ENCODE measurements at regions not wholly inside any gene's neighbourhood (a gene's known extent, or its start where the extent isn't known, plus 50 kb on each side); places are given as distances from the start of the nearest gene placed in this dataset.
A peak's percentile ranks its signal among the peaks of the same experiment; 100 is the strongest.
"Not testable (repeated sequence)": the region's sequence is repeated elsewhere in the genome, so short reads cannot be mapped to it uniquely, and the experiment has no call there.

DNA sequence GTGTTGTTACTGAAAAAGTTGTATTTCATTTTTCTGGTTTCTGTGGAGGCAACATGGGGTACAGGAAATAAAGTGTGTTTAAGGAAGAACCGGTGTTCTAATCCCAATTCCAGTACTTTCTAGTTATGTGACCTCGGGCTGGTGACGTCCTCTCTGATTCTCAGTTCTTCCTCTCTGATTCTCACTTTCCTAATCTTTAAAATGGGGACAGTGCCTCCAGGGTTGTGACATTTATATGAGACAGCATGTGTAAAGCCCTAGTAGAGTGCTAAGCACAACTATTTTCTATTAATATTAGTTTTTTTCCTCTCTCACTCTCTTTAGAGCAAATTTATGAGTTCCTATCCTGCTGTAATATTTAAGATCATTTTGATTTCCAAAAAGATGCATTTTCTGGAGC is 50.9 kb upstream of the PTPDC1 start:
- H3K4me1 Mint-ChIP-seq (ENCODE audit: low read depth): peaks cover 6% of the 10 kb centered on the region
- intact Hi-C loops (cut with micrococcal nuclease): loop anchor here (5.0 kb wide), 1 partner anchor 134 kb away; no protein-coding TSS in a partner anchor
- H3K27ac Mint-ChIP-seq: no peak overlapping the region

DNA sequence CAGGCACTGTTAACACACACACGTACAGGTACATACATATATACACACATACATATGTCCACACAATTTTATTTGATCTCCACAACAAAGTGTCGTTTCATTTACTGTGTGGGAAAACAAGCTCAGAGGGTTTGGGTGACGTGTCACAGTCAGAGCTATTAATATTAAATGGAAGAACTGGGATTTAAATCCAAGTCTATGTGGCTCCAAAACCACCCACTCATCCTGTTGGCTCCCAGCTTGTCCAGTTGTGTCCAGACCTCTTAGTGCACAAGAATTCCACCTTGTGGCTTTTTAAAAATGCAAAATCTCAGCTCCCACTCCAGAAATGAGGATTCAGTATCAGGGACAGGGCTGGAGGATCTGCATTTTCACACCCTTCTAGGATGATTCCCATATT is 52.3 kb upstream of the PTPDC1 start:
- Mint-ChIP-seq H3K4me3 (no peak overlapping the region), H3K27ac (no peak overlapping the region), H3K27me3 (peaks cover 9% of the 10 kb centered on the region), H3K4me1 (ENCODE audit: low read depth) (peaks cover 6% of the 10 kb centered on the region), H3K36me3 (ENCODE audit: low read depth) (peaks cover 11% of the 10 kb centered on the region), H3K9me3 (no peaks in the 10 kb centered on the region)
- intact Hi-C loops (cut with micrococcal nuclease): loop anchor here (5.0 kb wide), 1 partner anchor 135 kb away; no protein-coding TSS in a partner anchor

More for the DNA sequence above, 50.9 kb upstream of the PTPDC1 start:
- Mint-ChIP-seq H3K9me3 (no peaks in the 10 kb centered on the region), H3K4me3 (no peak overlapping the region), H3K27me3 (peaks cover 9% of the 10 kb centered on the region), H3K36me3 (ENCODE audit: low read depth) (peaks cover 17% of the 10 kb centered on the region)

DNA sequence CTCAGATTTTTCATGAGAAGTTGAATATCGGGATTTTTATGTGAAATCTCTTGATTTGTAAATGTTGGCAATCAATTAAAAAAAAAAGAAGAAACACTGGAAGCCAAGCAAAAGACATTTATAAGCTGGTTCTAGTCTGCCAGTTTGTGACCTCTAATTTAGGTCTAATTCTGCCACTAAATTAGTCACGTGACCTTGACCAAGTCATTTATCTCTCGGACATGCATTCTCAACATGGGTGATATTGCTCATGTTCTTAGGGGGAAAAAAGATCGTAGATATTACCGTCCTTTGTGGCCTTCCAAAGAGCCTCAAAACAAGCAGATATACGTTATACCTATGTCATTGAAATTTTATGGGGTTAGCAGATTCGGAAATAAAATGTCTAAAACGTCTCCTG is 52.9 kb upstream of the PTPDC1 start:
- intact Hi-C loops (cut with micrococcal nuclease): loop anchor here (5.0 kb wide), 1 partner anchor 136 kb away; no protein-coding TSS in a partner anchor
- peaks cover 11% of the 10 kb centered on the region for H3K36me3 Mint-ChIP-seq (ENCODE audit: low read depth)
- peaks cover 9% of the 10 kb centered on the region for H3K27me3 Mint-ChIP-seq
- H3K27ac Mint-ChIP-seq: peak overlapping the region; percentile 90
- H3K4me3 Mint-ChIP-seq: peak overlapping the region; percentile 87
- H3K9me3 Mint-ChIP-seq: no peaks in the 10 kb centered on the region
- peaks cover 6% of the 10 kb centered on the region for H3K4me1 Mint-ChIP-seq (ENCODE audit: low read depth)

DNA sequence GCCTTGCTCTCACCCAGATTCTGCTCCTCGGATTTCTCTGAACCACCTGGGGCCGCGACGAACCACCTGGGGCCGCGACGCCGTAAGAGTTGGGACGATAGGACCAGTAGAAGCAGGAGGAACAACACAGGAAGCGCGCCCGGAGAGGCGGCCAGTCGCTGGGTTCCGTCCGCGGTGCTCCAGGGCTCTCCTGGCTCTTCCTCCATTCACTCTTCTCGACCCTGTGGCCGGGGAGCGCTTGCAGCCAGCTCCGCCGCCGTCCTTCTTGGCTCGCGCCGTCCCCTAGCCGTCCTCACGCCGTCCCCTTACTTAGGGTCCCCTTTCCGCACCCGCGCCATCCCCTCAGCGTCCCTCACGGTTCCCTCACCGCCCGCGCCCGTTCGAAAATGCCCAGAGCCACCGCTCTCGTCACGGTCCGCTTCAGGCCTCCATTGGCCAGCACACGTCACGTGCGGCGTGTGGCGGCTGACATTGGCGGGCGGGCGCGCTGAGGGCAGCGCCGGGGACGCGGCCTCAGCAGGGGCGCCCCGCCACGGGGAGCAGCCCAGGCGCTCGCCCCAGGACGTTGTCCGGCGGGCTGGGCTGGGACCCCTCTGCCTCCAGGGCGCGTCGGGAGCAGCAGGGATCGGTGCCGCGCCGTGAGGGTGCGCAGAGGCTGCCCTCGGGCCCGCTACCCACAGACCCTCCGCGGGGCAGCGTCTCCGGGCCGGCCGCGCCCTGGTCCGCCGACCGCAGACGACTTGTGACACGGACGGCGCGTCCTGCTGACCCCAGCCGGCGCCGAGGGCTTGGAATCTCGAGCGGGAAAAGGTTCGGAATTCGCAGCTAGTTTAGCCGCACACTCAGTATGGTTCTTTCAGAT is 53.7 kb upstream of the PTPDC1 start:
- peaks cover 6% of the 10 kb centered on the region for H3K4me1 Mint-ChIP-seq (ENCODE audit: low read depth)
- H3K4me3 Mint-ChIP-seq: peak overlapping the region; percentile 87
- peak overlapping the region; percentile 90 for H3K27ac Mint-ChIP-seq
- H3K36me3 Mint-ChIP-seq (ENCODE audit: low read depth): peaks cover 11% of the 10 kb centered on the region
- H3K27me3 Mint-ChIP-seq: peaks cover 9% of the 10 kb centered on the region
- peaks cover 8% of the 10 kb centered on the region for H3K9me3 Mint-ChIP-seq
- intact Hi-C loops (cut with micrococcal nuclease): loop anchor here (5.0 kb wide), 1 partner anchor 137 kb away; no protein-coding TSS in a partner anchor

DNA sequence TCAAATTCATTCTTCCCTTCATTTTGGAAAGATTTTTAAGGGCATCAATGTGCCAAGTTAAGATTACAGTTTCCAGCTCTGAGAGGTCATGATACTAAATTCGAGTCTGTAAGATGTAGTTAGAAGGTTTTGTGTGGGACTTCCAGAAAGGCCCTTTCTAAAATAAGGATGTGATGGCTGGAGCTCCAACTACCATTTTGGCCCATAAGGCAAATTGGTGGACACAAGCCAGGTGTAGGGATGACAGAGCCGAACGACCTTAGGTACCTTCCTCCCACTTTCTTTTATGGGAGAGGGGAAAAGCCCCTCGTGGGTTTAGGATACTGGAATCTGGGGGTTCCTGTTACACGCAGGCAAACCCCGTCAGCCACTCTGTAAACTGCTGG is 54.3 kb upstream of the PTPDC1 start:
- Mint-ChIP-seq H3K4me1 (ENCODE audit: low read depth) (peaks cover 6% of the 10 kb centered on the region), H3K36me3 (ENCODE audit: low read depth) (peaks cover 11% of the 10 kb centered on the region), H3K27ac (peak overlapping the region; percentile 90), H3K4me3 (peak overlapping the region; percentile 87), H3K27me3 (peaks cover 9% of the 10 kb centered on the region), H3K9me3 (peaks cover 14% of the 10 kb centered on the region)
- intact Hi-C loops (cut with micrococcal nuclease): loop anchor here (5.0 kb wide), 1 partner anchor 137 kb away; no protein-coding TSS in a partner anchor

DNA sequence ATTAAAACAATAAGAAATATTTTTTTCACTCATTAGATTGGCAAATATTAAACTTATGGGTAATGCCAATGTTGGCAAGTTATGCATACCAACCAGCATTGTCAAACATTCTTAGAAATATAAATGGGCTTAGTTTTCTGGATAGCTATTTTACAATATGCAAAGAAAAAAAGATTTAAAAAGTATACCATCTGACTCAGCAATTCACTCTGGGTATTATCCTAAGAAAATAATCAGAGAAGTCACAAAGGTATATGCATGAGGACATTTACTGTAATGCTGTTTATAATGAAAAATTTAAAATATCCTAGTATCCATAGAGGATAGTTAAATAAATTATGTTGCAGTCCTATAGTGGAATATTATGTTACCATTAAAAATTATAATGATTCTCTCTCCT is 57.4 kb upstream of the PTPDC1 start:
- Mint-ChIP-seq H3K4me1 (ENCODE audit: low read depth) (peaks cover 5% of the 10 kb centered on the region), H3K4me3 (no peak overlapping the region), H3K36me3 (ENCODE audit: low read depth) (peaks cover 11% of the 10 kb centered on the region), H3K9me3 (peaks cover 38% of the 10 kb centered on the region), H3K27me3 (peaks cover 9% of the 10 kb centered on the region), H3K27ac (no peak overlapping the region)
- intact Hi-C loops (cut with micrococcal nuclease): no loop called here

DNA sequence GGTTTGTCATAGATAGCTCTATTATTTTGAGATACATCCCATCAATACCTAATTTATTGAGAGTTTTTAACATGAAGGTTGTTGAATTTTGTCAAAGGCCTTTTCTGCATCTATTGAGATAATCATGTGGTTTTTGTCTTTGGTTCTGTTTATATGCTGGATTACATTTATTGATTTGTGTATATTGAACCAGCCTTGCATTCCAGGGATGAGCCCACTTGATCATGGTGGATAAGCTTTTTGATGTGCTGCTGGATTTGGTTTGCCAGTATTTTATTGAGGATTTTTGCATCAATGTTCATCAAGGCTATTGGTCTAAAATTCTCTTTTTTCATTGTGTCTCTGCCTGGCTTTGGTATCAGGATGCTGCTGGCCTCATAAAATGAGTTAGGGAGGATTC is 61.8 kb upstream of the PTPDC1 start:
- H3K27me3 Mint-ChIP-seq; H3K36me3 Mint-ChIP-seq (ENCODE audit: low read depth); H3K4me1 Mint-ChIP-seq (ENCODE audit: low read depth); H3K4me3 Mint-ChIP-seq; intact Hi-C loops (cut with micrococcal nuclease); H3K27ac Mint-ChIP-seq: not testable (repeated sequence)
- H3K9me3 Mint-ChIP-seq: peaks cover 38% of the 10 kb centered on the region

DNA sequence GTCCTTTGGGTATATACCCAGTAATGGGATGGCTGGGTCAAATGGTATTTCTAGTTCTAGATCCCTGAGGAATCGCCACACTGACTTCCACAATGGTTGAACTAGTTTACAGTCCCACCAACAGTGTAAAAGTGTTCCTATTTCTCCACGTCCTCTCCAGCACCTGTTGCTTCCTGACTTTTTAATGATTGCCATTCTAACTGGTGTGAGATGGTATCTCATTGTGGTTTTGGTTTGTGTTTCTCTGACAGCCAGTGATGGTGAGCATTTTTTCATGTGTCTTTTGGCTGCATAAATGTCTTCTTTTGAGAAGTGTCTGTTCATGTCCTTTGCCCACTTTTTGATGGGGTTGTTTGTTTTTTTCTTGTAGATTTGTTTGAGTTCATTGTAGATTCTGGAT is 63.4 kb upstream of the PTPDC1 start:
- H3K36me3 Mint-ChIP-seq (ENCODE audit: low read depth); H3K27me3 Mint-ChIP-seq; H3K4me1 Mint-ChIP-seq (ENCODE audit: low read depth); H3K27ac Mint-ChIP-seq; H3K4me3 Mint-ChIP-seq; intact Hi-C loops (cut with micrococcal nuclease): not testable (repeated sequence)
- peaks cover 32% of the 10 kb centered on the region for H3K9me3 Mint-ChIP-seq

DNA sequence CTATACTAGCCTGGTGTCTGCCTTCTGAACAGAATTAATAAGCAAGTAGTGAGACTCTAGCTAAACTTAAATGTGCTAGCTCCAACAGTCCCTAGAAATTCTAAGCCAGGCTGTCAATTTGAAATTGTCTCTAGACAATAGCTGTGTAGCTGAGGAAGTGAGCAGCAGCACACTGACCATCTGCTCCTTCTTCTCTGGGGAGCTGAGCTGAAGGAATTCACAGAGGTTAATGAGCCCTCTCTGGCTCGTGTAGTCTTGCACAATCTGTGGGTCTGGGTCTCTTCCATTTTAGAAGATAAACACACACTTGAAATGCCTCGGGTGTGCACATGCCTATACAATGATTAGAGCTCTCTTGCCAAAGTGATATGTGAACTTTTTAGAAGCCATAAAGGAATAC is 63.5 kb upstream of the BARX1 start:
- Mint-ChIP-seq H3K27ac (no peak overlapping the region), H3K4me3 (no peak overlapping the region), H3K36me3 (ENCODE audit: low read depth) (no peaks in the 10 kb centered on the region), H3K9me3 (peaks cover 11% of the 10 kb centered on the region), H3K4me1 (ENCODE audit: low read depth) (no peaks in the 10 kb centered on the region), H3K27me3 (peaks cover 3% of the 10 kb centered on the region)
- intact Hi-C loops (cut with micrococcal nuclease): no loop called here

DNA sequence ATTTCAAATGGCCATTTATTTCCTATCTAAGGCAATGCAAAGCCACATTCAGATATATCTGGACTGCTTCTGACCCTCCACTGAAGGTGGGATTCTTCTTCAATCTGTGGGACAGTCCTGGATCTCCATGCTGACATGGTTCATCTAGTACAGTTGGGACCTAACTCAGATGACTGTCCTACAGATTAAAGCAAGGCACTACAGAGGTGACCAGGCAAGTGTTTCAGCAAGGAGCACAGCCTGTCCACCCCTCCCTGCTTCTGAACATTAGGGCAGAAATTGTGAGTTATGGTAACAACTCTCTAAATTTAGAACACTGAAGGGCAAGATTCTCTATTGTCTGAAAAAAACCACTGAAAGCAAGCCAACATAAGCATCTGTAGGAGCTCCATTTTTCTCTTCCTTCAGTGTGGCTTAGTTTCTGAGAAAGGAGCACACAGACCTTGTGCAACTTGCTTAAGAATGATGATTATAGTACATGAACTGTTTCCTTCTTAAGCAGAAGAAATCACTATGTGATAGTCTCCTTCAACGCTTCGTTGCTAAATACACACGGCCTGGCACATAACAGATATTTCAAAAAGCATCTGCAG is 62.9 kb upstream of the BARX1 start:
- H3K9me3 Mint-ChIP-seq: peaks cover 5% of the 10 kb centered on the region
- no peaks in the 10 kb centered on the region for H3K36me3 Mint-ChIP-seq (ENCODE audit: low read depth)
- peaks cover 3% of the 10 kb centered on the region for H3K27me3 Mint-ChIP-seq
- H3K27ac Mint-ChIP-seq: no peak overlapping the region
- intact Hi-C loops (cut with micrococcal nuclease): no loop called here
- H3K4me3 Mint-ChIP-seq: no peak overlapping the region
- no peaks in the 10 kb centered on the region for H3K4me1 Mint-ChIP-seq (ENCODE audit: low read depth)

DNA sequence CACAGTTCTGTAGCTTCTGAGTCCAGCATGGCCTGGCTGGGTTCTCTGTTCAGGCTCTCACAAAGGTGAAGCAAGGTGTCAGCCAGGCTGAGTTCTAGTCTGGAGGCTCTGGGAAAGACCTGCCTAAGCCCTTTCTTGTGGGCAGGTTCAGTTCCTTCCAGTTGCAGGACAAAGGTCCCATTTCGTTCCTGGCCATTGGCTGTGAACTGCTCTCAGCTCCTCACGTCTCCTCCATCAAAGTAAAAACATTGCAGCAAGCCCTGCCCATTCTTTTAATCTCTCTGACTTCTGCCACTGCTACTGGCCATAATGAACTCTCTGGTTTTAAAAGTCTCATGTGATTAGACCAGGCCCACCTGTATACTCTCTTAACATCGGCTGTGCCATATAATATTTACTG is 61.6 kb upstream of the BARX1 start:
- intact Hi-C loops (cut with micrococcal nuclease): no loop called here
- no peak overlapping the region for H3K4me3 Mint-ChIP-seq
- no peaks in the 10 kb centered on the region for H3K4me1 Mint-ChIP-seq (ENCODE audit: low read depth)
- H3K36me3 Mint-ChIP-seq (ENCODE audit: low read depth): no peaks in the 10 kb centered on the region
- H3K27ac Mint-ChIP-seq: no peak overlapping the region
- H3K27me3 Mint-ChIP-seq: peaks cover 3% of the 10 kb centered on the region
- no peaks in the 10 kb centered on the region for H3K9me3 Mint-ChIP-seq

DNA sequence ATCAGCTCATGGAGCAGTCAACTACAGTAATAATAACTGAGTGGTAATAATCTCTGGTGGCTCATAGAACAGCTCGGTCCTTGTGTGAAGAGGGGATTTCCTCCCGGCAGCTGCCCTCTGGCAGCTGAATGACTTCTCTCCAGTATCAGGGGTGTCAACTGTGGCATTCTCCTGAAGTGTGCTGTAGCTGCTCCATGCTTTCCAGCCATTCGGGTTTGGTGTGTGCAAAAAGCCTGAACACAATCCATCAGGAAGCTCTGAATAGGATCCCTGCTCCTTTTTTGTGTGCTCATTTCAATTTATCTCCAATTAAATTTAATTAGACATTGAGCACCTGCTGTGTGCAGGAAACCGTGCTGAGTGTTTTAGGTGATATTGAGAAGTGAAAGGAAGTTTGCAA is 59.8 kb upstream of the BARX1 start:
- intact Hi-C loops (cut with micrococcal nuclease): loop anchor here (1.0 kb wide), 1 partner anchor 198 kb away; no protein-coding TSS in a partner anchor
- no peaks in the 10 kb centered on the region for H3K9me3 Mint-ChIP-seq

DNA sequence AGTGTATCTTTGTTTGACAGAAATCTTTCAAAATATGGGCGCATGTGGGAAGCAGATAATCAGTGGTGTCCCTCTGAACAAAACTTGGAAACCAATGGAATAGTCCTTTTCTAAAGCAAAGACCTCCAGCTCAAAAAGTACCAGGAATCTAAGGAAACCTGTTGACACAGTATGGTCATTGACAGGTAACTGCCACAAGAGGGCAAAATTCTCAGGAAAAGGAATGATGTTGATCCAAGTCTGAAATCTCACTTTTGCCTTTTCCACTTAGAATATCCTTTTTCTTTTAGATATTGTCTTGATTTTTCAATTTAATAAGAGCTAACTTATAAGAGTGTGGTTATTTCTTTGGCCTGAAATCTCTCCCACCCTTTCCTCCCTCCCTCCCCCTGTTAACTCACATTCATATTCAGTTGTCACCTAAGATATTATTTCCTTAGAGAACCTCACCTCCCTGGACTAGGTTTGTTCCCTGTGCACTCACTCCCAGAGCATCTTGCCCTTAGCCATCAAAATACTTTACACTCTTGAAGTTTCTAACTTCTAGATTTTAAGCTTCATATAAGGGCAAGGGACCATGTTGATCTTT is 59.0 kb upstream of the BARX1 start:
- Mint-ChIP-seq H3K4me1 (ENCODE audit: low read depth) (no peaks in the 10 kb centered on the region), H3K9me3 (no peaks in the 10 kb centered on the region), H3K36me3 (ENCODE audit: low read depth) (no peaks in the 10 kb centered on the region), H3K27me3 (peaks cover 3% of the 10 kb centered on the region), H3K27ac (no peak overlapping the region), H3K4me3 (no peak overlapping the region)
- intact Hi-C loops (cut with micrococcal nuclease): loop anchor here (1.0 kb wide), 1 partner anchor 199 kb away; no protein-coding TSS in a partner anchor

More for the DNA sequence above, 59.8 kb upstream of the BARX1 start:
- H3K36me3 Mint-ChIP-seq (ENCODE audit: low read depth): no peaks in the 10 kb centered on the region
- no peak overlapping the region for H3K4me3 Mint-ChIP-seq
- no peak overlapping the region for H3K27ac Mint-ChIP-seq
- H3K4me1 Mint-ChIP-seq (ENCODE audit: low read depth): no peaks in the 10 kb centered on the region
- peaks cover 3% of the 10 kb centered on the region for H3K27me3 Mint-ChIP-seq

DNA sequence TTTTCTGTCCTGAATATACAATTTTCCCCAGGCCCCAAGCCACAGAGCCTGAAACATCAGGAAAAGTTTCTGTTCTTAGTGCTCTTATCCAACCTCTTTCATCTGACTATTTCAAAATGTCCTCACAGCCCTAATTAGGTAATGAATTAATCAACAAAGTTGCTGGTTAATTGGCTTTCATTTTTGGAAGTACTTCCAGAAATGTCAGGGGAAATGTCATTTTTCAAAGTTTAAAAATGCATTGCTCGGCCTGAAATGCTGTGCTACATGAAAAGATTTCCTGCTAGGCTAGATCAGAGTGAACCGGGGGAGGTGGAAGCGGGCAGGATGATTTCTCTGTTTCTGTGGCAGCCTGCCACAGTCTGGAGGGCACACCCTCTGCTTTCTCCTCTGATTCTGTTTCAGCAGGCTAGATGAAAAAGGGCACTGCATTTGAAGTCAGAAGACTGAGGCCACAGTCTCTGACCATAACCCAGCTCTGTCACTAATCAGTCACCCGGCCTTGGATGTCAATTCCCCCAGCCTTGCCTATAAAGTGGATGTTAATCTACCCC is 55.9 kb upstream of the BARX1 start:
- H3K4me3 Mint-ChIP-seq: no peak overlapping the region

More for the DNA sequence above, 55.9 kb upstream of the BARX1 start:
- Mint-ChIP-seq H3K27me3 (peaks cover 10% of the 10 kb centered on the region), H3K4me1 (ENCODE audit: low read depth) (no peaks in the 10 kb centered on the region), H3K36me3 (ENCODE audit: low read depth) (no peaks in the 10 kb centered on the region), H3K27ac (no peak overlapping the region), H3K9me3 (no peaks in the 10 kb centered on the region)
- intact Hi-C loops (cut with micrococcal nuclease): no loop called here

Measured in dendritic cell treated with granulocyte-macrophage colony-stimulating factor and Interleukin-4, amounts not matched to agents 40 ng/mL and 50 ng/mL, for 4 days (primary cell).